HepG2 (cell line): ENCODE measurements at regions not wholly inside any gene's neighbourhood (a gene's known extent, or its start where the extent isn't known, plus 50 kb on each side); places are given as distances from the start of the nearest gene placed in this dataset.
"Not testable (repeated sequence)": the region's sequence is repeated elsewhere in the genome, so short reads cannot be mapped to it uniquely, and the experiment has no call there.

Experiments used
- ATAC-seq: fragments of 200-7000 bp; cut with Tn5 transposase; 3 replicates; pipeline ENCODE4 v1.9.1; 2020; ENCODE audit warnings: mild to moderate bottlenecking, moderate library complexity
- BruUV-seq: library from RNA; stranded (reverse); fragments of 400-500 nt; replicated peaks from 2 replicates; lab custom pipeline; 2021; lab: Mats Ljungman, UMichigan
- CTCF ChIA-PET: fragments of 300-600 bp; formaldehyde crosslinking; extraction: SDS; loops from one replicate; lab custom pipeline; 2021; ENCODE audit warnings: low total read pairs, inconsistent platforms, low intra/inter-chr PET ratio; lab: Yijun Ruan, JAX
- POLR2A ChIA-PET: fragments of 350-600 bp; sonication (Branson Sonifier 250); formaldehyde crosslinking; loops from one replicate; lab custom pipeline; 2020; ENCODE audit warnings: antibody characterized with exemption, inconsistent platforms; lab: Yijun Ruan, JAX
- DNase-seq: peaks from one replicate; pipeline ENCODE4 v3.0.0-alpha.2; 2015; ENCODE audit warnings: low spot score
- FAIRE-seq: peaks from 3 replicates; lab custom pipeline; 2011; peaks lifted over from hg19 to GRCh38; lab: Jason Lieb, UNC
- H2AFZ ChIP-seq: one replicate; pipeline ENCODE4 v1.6.1; 2011; ENCODE audit warnings: low read length, inconsistent platforms
- H3K27ac ChIP-seq: fragments of 300-600 bp; 3 replicates; pipeline ENCODE4 v1.8.0; 2011; ENCODE audit warnings: mixed run types, mild to moderate bottlenecking, mixed read lengths, low read length, inconsistent platforms; ENCODE audit not compliant: insufficient read depth; ENCODE audit errors: extremely low read length
- H3K27me3 ChIP-seq, 2 experiments: fragments of 200-600 bp in 1 of 2; 2 replicates in 1 of 2; 3 replicates in 1 of 2; pipeline versions ENCODE4 v1.6.0 to v1.8.0; 2011; ENCODE audit warnings: low read length in 2 of 2, mild to moderate bottlenecking in 2 of 2, moderate library complexity in 2 of 2, inconsistent platforms in 1 of 2; ENCODE audit not compliant: insufficient read depth in 2 of 2, control insufficient read depth in 1 of 2
- H3K36me3 ChIP-seq, 2 experiments: fragments of 200-600 bp in 1 of 2; replicated peaks in 1 of 2; 2 replicates in 1 of 2; 3 replicates in 1 of 2; pipeline versions ENCODE4 v1.5.1 to v1.8.0; 2011; ENCODE audit warnings: low read length in 2 of 2, inconsistent platforms in 1 of 2; ENCODE audit not compliant: insufficient read depth in 2 of 2, control insufficient read depth in 1 of 2
- H3K4me1 ChIP-seq: 2 replicates; pipeline ENCODE4 v1.5.1; 2012; ENCODE audit warnings: low read length, inconsistent platforms; ENCODE audit not compliant: insufficient read depth
- H3K4me2 ChIP-seq: 2 replicates; pipeline ENCODE4 v1.6.0; 2011; ENCODE audit warnings: low read depth, low read length, inconsistent platforms
- H3K4me3 ChIP-seq, 3 experiments: fragments of 200-600 bp in 1 of 3; sonication (generic), shearing (Covaris generic) in 1 of 3; replicated peaks in 1 of 3; 2 replicates each; pipeline ENCODE4 v1.5.1; 2011 to 2016; ENCODE audit warnings: low read length in 3 of 3, inconsistent platforms in 2 of 3, low read depth in 2 of 3, mild to moderate bottlenecking in 2 of 3, control low read depth in 1 of 3, mixed read lengths in 1 of 3; ENCODE audit not compliant: insufficient read depth in 1 of 3
- H3K79me2 ChIP-seq: one replicate; pipeline ENCODE4 v1.6.1; 2011; ENCODE audit warnings: low read length, inconsistent platforms; ENCODE audit not compliant: insufficient read depth
- H3K9ac ChIP-seq: 2 replicates; pipeline ENCODE4 v1.6.0; 2011; ENCODE audit warnings: mild to moderate bottlenecking, low read depth, low read length, inconsistent platforms; ENCODE audit not compliant: insufficient read depth
- H3K9me3 ChIP-seq: 2 replicates; pipeline ENCODE4 v1.5.1; 2012; ENCODE audit warnings: mild to moderate bottlenecking, low read length
- H4K20me1 ChIP-seq: 2 replicates; pipeline ENCODE4 v1.6.0; 2011; ENCODE audit warnings: inconsistent platforms, mild to moderate bottlenecking, low read length, moderate library complexity; ENCODE audit not compliant: insufficient read depth
- GABPB1 ChIP-seq: IDR thresholded peaks from 2 replicates; pipeline ENCODE4 v1.6.1; 2016; ENCODE audit warnings: mild to moderate bottlenecking, missing genetic modification reagents, moderate library complexity, missing compliant biosample characterization
- HMG20A ChIP-seq: IDR thresholded peaks from 2 replicates; pipeline ENCODE4 v1.6.1; 2016; ENCODE audit warnings: borderline replicate concordance
- HMGXB3 ChIP-seq: sonication (generic); formaldehyde crosslinking; IDR thresholded peaks from 2 replicates; pipeline ENCODE4 v1.4.0; 2020; ENCODE audit warnings: missing genetic modification reagents, borderline replicate concordance
- NR0B2 ChIP-seq: sonication (generic); formaldehyde crosslinking; IDR thresholded peaks from 2 replicates; pipeline ENCODE4 v1.4.0; 2020; ENCODE audit warnings: mild to moderate bottlenecking, missing genetic modification reagents
- TFDP1 ChIP-seq: IDR thresholded peaks from 2 replicates; pipeline ENCODE4 v1.6.1; 2016; ENCODE audit warnings: missing compliant biosample characterization, missing genetic modification reagents, borderline replicate concordance
- TP53 ChIP-seq: sonication (generic); formaldehyde crosslinking; conservative IDR thresholded peaks from 2 replicates; pipeline ENCODE4 v1.4.0; 2020; ENCODE audit warnings: missing genetic modification reagents
- ZEB1 ChIP-seq: IDR thresholded peaks from 2 replicates; pipeline ENCODE4 v1.6.1; 2012; ENCODE audit warnings: mild to moderate bottlenecking, low read depth, inconsistent platforms; ENCODE audit not compliant: insufficient replicate concordance
- ZNF296 ChIP-seq: sonication (generic); formaldehyde crosslinking; conservative IDR thresholded peaks from 2 replicates; pipeline ENCODE4 v1.5.0; 2020; ENCODE audit warnings: mild to moderate bottlenecking, missing genetic modification reagents
- ZNF33B ChIP-seq: sonication (generic); formaldehyde crosslinking; IDR thresholded peaks from 2 replicates; pipeline ENCODE4 v1.5.1; 2020; ENCODE audit warnings: mild to moderate bottlenecking, missing genetic modification reagents
- WGBS: methylation state at CpG from one replicate; pipeline ENCODE4 v1.1.6; 2017; ENCODE audit warnings: low lambda C conversion rate; 5-methylcytosine and 5-hydroxymethylcytosine counted together
- in situ Hi-C: cut with HindIII; loops from 2 replicates; pipeline ENCODE4 v1.10.0; 2017; ENCODE audit warnings: low pct_unique_long_range_greater_than_20kb; ENCODE audit not compliant: extremely low pct_ligation_motif_present
- intact Hi-C: fragments of 100-400 bp; cut with micrococcal nuclease; formaldehyde crosslinking; loops from one replicate; pipeline ENCODE4 v1.10.0; 2022; ENCODE audit not compliant: unreplicated experiment
- TF ChIP-seq, protein P1 (sequence below): sonication (generic); formaldehyde crosslinking; IDR thresholded peaks from 2 replicates; pipeline ENCODE4 v1.8.0; 2022; ENCODE audit warnings: missing genetic modification reagents, mild to moderate bottlenecking, borderline replicate concordance

DNA sequence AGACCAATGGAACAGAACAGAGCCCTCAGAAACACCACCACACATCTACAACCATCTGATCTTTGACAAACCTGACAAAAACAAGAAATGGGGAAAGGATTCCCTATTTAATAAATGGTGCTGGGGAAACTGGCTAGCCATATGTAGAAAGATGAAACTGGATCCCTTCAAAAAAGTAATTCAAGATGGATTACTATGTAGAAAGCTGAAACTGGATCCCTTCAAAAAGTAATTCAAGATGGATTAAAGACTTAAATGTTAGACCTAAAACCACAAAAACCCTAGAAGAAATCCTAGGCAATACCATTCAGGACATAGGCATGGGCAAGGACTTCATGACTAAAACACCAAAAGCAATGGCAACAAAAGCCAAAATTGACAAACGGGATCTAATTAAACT is 221.6 kb upstream of the EDNRA start:
- H3K9ac ChIP-seq, H3K9me3 ChIP-seq, DNase-seq, H3K4me2 ChIP-seq, H3K36me3 ChIP-seq, H3K79me2 ChIP-seq, BruUV-seq, in situ Hi-C loops, H3K27ac ChIP-seq, CTCF ChIA-PET, intact Hi-C loops, H3K4me1 ChIP-seq, H3K27me3 ChIP-seq, H4K20me1 ChIP-seq, POLR2A ChIA-PET, H2AFZ ChIP-seq, FAIRE-seq, H3K4me3 ChIP-seq, ATAC-seq: not testable (repeated sequence)
- 0% methylated on average over 1 of the region's 1 CpG for WGBS

- no peak overlapping the region for H2AFZ ChIP-seq
- no peak overlapping the region for H3K4me2 ChIP-seq
- no TSS peak for BruUV-seq
- CTCF ChIA-PET: no interaction called here
- no peaks in the 10 kb centered on the region for H3K79me2 ChIP-seq
- H3K9me3 ChIP-seq: peaks cover 9% of the 10 kb centered on the region
- no peak overlapping the region for H3K4me3 ChIP-seq
- WGBS: 2% methylated on average over 3 of the region's 3 CpGs
- intact Hi-C loops (no loop called here), in situ Hi-C loops (no loop called here)
- no peak overlapping the region for H3K27ac ChIP-seq
- H3K4me1 ChIP-seq: no peaks in the 10 kb centered on the region
- no peak overlapping the region for H3K9ac ChIP-seq
- no peaks in the 10 kb centered on the region for H3K27me3 ChIP-seq
- POLR2A ChIA-PET: no interaction called here
- DNase-seq (no peak), ATAC-seq (no peak), FAIRE-seq (no peak)
- H4K20me1 ChIP-seq: no peaks in the 10 kb centered on the region
- H3K36me3 ChIP-seq: no peaks in the 10 kb centered on the region
- TF ChIP-seq ZNF33B (CRISPR knock-in tag) (no peak), HMG20A (CRISPR knock-in tag) (no peak), NR0B2 (CRISPR knock-in tag) (no peak), HMGXB3 (CRISPR knock-in tag) (no peak), GABPB1 (no peak), ZEB1 (no peak), TFDP1 (CRISPR knock-in tag) (no peak), ZNF296 (CRISPR knock-in tag) (no peak), TP53 (CRISPR knock-in tag) (no peak)
- TF ChIP-seq, protein P1, sequence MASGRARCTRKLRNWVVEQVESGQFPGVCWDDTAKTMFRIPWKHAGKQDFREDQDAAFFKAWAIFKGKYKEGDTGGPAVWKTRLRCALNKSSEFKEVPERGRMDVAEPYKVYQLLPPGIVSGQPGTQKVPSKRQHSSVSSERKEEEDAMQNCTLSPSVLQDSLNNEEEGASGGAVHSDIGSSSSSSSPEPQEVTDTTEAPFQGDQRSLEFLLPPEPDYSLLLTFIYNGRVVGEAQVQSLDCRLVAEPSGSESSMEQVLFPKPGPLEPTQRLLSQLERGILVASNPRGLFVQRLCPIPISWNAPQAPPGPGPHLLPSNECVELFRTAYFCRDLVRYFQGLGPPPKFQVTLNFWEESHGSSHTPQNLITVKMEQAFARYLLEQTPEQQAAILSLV (CRISPR knock-in tag): no peak
Observed at GRCh38 chr4:147284256-147284835, 196.6 kb upstream of the EDNRA start.
